AG10803 (cell line): ENCODE measurements at regions not wholly inside any gene's neighbourhood (a gene's known extent, or its start where the extent isn't known, plus 50 kb on each side); places are given as distances from the start of the nearest gene placed in this dataset.
"Not testable (repeated sequence)": the region's sequence is repeated elsewhere in the genome, so short reads cannot be mapped to it uniquely, and the experiment has no call there.

Source experiments
- DNase-seq: peaks from one replicate; pipeline ENCODE4 v3.0.0; 2010; ENCODE audit warnings: low read depth
- H3K4me3 ChIP-seq: 2 replicates; pipeline ENCODE4 v1.5.1; 2011; ENCODE audit warnings: mild to moderate bottlenecking, low read length, control low read depth
- TF ChIP-seq, protein P1 (sequence below): conservative IDR thresholded peaks from 2 replicates; pipeline ENCODE4 v1.5.1; 2011; ENCODE audit warnings: mild to moderate bottlenecking, low read length, control low read depth, inconsistent platforms

- TF ChIP-seq, protein P1, sequence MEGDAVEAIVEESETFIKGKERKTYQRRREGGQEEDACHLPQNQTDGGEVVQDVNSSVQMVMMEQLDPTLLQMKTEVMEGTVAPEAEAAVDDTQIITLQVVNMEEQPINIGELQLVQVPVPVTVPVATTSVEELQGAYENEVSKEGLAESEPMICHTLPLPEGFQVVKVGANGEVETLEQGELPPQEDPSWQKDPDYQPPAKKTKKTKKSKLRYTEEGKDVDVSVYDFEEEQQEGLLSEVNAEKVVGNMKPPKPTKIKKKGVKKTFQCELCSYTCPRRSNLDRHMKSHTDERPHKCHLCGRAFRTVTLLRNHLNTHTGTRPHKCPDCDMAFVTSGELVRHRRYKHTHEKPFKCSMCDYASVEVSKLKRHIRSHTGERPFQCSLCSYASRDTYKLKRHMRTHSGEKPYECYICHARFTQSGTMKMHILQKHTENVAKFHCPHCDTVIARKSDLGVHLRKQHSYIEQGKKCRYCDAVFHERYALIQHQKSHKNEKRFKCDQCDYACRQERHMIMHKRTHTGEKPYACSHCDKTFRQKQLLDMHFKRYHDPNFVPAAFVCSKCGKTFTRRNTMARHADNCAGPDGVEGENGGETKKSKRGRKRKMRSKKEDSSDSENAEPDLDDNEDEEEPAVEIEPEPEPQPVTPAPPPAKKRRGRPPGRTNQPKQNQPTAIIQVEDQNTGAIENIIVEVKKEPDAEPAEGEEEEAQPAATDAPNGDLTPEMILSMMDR: no peak
- H3K4me3 ChIP-seq: no peak overlapping the region
- no peak for DNase-seq
Observed at GRCh38 chr2:200109421-200109820, 154.0 kb downstream of the MAIP1 start.

- no peak overlapping the region for H3K4me3 ChIP-seq
- TF ChIP-seq, protein P1: no peak
- DNase-seq: no peak
Observed at GRCh38 chr2:200110381-200110780, 155.0 kb downstream of the MAIP1 start.

DNA sequence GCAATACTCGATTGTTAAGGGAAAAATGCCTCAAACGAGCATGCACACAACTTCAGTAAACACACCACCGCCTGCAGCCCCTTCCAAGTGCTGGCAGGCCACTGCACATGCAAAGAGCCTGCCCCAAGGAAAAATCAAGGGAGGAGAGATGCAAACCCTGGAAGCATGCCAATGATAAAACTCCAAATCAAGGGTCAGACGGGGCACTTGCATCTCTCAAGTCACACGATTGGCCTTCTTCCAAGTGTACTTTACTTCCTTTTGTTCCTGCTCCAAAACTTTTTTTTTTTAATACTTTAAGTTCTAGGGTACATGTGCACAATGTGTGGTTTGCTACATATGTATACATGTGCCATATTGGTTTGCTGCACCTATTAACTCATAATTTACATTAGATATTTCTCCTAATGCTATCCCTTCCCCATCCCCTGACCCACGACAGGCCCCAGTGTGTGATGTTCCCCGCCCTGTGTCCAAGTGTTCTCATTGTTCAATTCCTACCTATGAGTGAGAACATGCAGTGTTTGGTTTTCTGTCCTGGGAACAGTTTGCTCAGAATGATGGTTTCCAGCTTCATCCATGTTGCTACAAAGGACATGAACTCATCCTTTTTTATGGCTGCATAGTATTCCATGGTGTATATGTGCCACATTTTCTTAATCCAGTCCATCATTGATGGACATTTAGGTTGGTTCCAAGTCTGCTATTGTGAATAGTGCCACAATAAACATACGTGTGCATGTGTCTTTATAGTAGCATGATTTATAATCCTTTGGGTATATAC lies 157.8 kb downstream of the MAIP1 start:
- H3K4me3 ChIP-seq, DNase-seq: not testable (repeated sequence)

- no peak for DNase-seq
- no peak overlapping the region for H3K4me3 ChIP-seq
- TF ChIP-seq, protein P1: no peak
Observed at GRCh38 chr2:200119236-200119635, 163.9 kb downstream of the MAIP1 start.

DNA sequence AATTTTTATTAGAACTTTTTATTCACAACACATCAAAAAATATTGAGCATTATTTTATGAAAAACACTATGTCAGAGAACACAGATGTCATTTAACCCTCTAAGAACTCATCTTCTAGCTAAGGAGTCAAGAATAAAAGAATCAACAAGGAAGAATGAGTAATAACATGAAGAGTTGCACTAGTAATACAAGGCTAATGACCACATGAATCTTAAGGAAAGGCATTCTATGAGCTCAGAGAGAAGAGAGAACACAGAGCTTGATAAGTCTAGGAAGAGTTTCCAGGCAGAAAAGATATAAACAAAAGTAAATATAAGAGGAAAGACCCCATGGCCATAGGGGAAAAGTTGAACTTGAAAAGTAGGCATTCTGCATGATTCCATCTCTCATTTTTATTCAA lies 166.5 kb downstream of the MAIP1 start:
- TF ChIP-seq, protein P1: no peak
- no peak overlapping the region for H3K4me3 ChIP-seq

GRCh38 chr2:200122683-200123082 lies 167.3 kb downstream of the MAIP1 start:
- TF ChIP-seq, protein P1: no peak
- no peak for DNase-seq
- no peak overlapping the region for H3K4me3 ChIP-seq

More for the DNA sequence above, 166.5 kb downstream of the MAIP1 start:
- DNase-seq: no peak

DNA sequence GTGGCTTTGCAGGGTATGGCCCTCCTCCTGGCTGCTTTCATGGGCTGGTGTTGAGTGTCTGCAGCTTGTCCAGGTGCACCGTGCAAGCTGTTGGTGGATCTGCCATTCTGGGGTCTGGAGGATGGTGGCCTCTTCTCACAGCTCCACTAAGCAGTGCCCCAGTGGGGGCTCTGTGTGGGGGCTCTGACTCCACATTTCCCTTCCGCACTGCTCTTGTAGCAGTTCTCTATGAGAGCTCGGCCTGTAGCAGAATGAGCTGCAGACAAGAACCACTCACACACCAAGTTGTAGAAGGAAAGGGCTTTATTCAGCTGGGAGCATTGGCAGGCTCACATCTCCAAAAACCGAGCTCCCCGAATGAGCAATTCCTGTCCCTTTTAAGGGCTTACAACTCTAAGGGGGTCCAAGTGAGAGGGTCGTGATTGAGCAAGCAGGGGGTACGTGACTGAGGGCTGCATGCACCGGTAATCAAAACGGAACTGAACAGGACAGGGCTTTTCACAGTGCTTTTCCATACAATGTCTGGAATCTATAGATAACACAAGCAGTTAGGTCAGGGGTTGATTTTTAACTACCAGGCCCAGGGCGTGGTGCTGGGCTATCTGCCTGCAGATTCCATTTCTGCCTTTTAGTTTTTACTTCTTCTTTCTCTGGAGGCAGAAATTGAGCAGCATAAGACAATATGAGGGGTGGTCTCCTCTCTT lies 169.4 kb downstream of the MAIP1 start:
- DNase-seq: not testable (repeated sequence)

More for the DNA sequence above, 169.4 kb downstream of the MAIP1 start:
- H3K4me3 ChIP-seq: not testable (repeated sequence)
